K562 (cell line): ENCODE measurements at regions not wholly inside any gene's neighbourhood (a gene's known extent, or its start where the extent isn't known, plus 50 kb on each side); places are given as distances from the start of the nearest gene placed in this dataset.
A peak's percentile ranks its signal among the peaks of the same experiment; 100 is the strongest.

ENCODE experiments used
- ATAC-seq: fragments of 200-7000 bp; cut with Tn5 transposase; 3 replicates; pipeline ENCODE4 v1.9.1; 2020; ENCODE audit warnings: moderate library complexity
- BruUV-seq: library from RNA; stranded (reverse); fragments of 400-500 nt; replicated peaks from 2 replicates; lab custom pipeline; 2021; lab: Mats Ljungman, UMichigan
- CTCF ChIA-PET: fragments of 300-600 bp; formaldehyde crosslinking; extraction: SDS; loops from one replicate; lab custom pipeline; 2021; ENCODE audit warnings: low intra/inter-chr PET ratio; lab: Yijun Ruan, JAX
- POLR2A ChIA-PET: fragments of 300-600, 350-650 bp; sonication (Branson Sonifier 250); formaldehyde crosslinking; extraction: SDS; loops from one replicate; lab custom pipeline; 2021; ENCODE audit warnings: antibody characterized with exemption, inconsistent platforms; lab: Yijun Ruan, JAX
- DNase-seq, 4 experiments: peaks; one replicate each; pipeline versions ENCODE4 v3.0.0 to v3.0.0-alpha.2; 2011 to 2018; ENCODE audit warnings: low spot score in 3 of 4, mixed read lengths in 3 of 4; ENCODE audit errors: extremely low read depth in 1 of 4
- FAIRE-seq: peaks from 2 replicates; lab custom pipeline; 2011; peaks lifted over from hg19 to GRCh38; lab: Jason Lieb, UNC
- H2AFZ ChIP-seq: 2 replicates; pipeline ENCODE4 v1.6.0; 2011; ENCODE audit warnings: low read depth, low read length, control low read depth, inconsistent platforms
- H3K27ac ChIP-seq: fragments of 200-600 bp; 3 replicates; pipeline ENCODE4 v1.8.0; 2011; ENCODE audit warnings: low read depth, mild to moderate bottlenecking, control low read depth, inconsistent platforms, low read length, moderate library complexity, mixed read lengths; ENCODE audit errors: extremely low read depth
- H3K27me3 ChIP-seq, 2 experiments: fragments of 300-600 bp in 1 of 2; 2 replicates in 1 of 2; 3 replicates in 1 of 2; pipeline versions ENCODE4 v1.6.0 to v1.8.0; 2011; ENCODE audit warnings: inconsistent platforms in 2 of 2, low read length in 2 of 2, mild to moderate bottlenecking in 1 of 2, mixed read lengths in 1 of 2, moderate library complexity in 1 of 2; ENCODE audit not compliant: control insufficient read depth in 2 of 2, insufficient read depth in 2 of 2
- H3K36me3 ChIP-seq: fragments of 300-600 bp; 3 replicates; pipeline ENCODE4 v1.8.0; 2011; ENCODE audit warnings: mild to moderate bottlenecking, low read length, inconsistent platforms; ENCODE audit not compliant: control insufficient read depth, insufficient read depth
- H3K4me1 ChIP-seq, 2 experiments: fragments of 200-600 bp in 1 of 2; replicated peaks in 1 of 2; 2 replicates in 1 of 2; 3 replicates in 1 of 2; pipeline versions ENCODE4 v1.5.1 to v1.8.0; 2011; ENCODE audit warnings: inconsistent platforms in 2 of 2, low read length in 2 of 2, mild to moderate bottlenecking in 1 of 2, mixed read lengths in 1 of 2, moderate library complexity in 1 of 2; ENCODE audit not compliant: control insufficient read depth in 2 of 2, insufficient read depth in 2 of 2
- H3K4me2 ChIP-seq: 2 replicates; pipeline ENCODE4 v1.6.1; 2011; ENCODE audit warnings: low read length, control low read depth, inconsistent platforms, mixed read lengths; ENCODE audit not compliant: insufficient read depth
- H3K4me3 ChIP-seq: fragments of 200-600 bp; sonication (generic), shearing (Covaris generic); 2 replicates; pipeline ENCODE4 v1.5.1; 2016; ENCODE audit warnings: control low read depth, inconsistent platforms
- H3K79me2 ChIP-seq: fragments of 200-600 bp; 3 replicates; pipeline ENCODE4 v1.8.0; 2011; ENCODE audit warnings: low read length, inconsistent platforms; ENCODE audit not compliant: control insufficient read depth, insufficient read depth
- H3K9ac ChIP-seq, 2 experiments: 2 replicates each; pipeline versions ENCODE4 v1.6.0 to v1.6.1; 2011; ENCODE audit warnings: low read depth in 2 of 2, low read length in 2 of 2, control low read depth in 1 of 2, inconsistent platforms in 1 of 2, mild to moderate bottlenecking in 1 of 2, mixed read lengths in 1 of 2; ENCODE audit not compliant: insufficient read depth in 1 of 2
- H3K9me1 ChIP-seq: one replicate; pipeline ENCODE4 v1.6.0; 2011; ENCODE audit warnings: inconsistent platforms, mild to moderate bottlenecking, low read length, moderate library complexity; ENCODE audit not compliant: control insufficient read depth, insufficient read depth
- H3K9me3 ChIP-seq: replicated peaks from 2 replicates; pipeline ENCODE4 v1.5.1; 2011; ENCODE audit warnings: low read depth, low read length, inconsistent platforms; ENCODE audit not compliant: control insufficient read depth, insufficient read depth
- H4K20me1 ChIP-seq: replicated peaks from 2 replicates; pipeline ENCODE4 v1.6.1; 2011; ENCODE audit warnings: low read length, inconsistent platforms, mixed read lengths; ENCODE audit not compliant: control insufficient read depth, insufficient read depth
- SUPT5H ChIP-seq: fragments of 450-650 bp; IDR thresholded peaks from 2 replicates; pipeline ENCODE4 v1.6.1; 2016
- ZNF263 ChIP-seq: sonication (generic); formaldehyde crosslinking; IDR thresholded peaks from 2 replicates; pipeline ENCODE4 v1.8.0; 2022; ENCODE audit warnings: mild to moderate bottlenecking, missing genetic modification reagents, borderline replicate concordance
- WGBS: fragments of 100-300 bp; shearing (Covaris generic); methylation state at CpG from one replicate; pipeline ENCODE4 v1.1.6; 2016; ENCODE audit warnings: low coverage, mixed read lengths; ENCODE audit not compliant: insufficient coverage; ENCODE audit errors: missing lambda C conversion rate; 5-methylcytosine and 5-hydroxymethylcytosine counted together
- in situ Hi-C: fragments of 300-500 bp; cut with MboI; formaldehyde crosslinking; loops from 4 replicates; pipeline ENCODE4 v1.15.0; 2018; ENCODE audit warnings: inconsistent platforms, mixed read lengths
- intact Hi-C: fragments of 100-400 bp; cut with micrococcal nuclease; formaldehyde crosslinking; loops from 2 replicates; pipeline ENCODE4 v1.14.2; 2022
- TF ChIP-seq, protein P1 (sequence below): fragments of 450-650 bp; IDR thresholded peaks from 2 replicates; pipeline ENCODE4 v1.6.1; 2017; ENCODE audit warnings: mild to moderate bottlenecking, moderate library complexity

DNA sequence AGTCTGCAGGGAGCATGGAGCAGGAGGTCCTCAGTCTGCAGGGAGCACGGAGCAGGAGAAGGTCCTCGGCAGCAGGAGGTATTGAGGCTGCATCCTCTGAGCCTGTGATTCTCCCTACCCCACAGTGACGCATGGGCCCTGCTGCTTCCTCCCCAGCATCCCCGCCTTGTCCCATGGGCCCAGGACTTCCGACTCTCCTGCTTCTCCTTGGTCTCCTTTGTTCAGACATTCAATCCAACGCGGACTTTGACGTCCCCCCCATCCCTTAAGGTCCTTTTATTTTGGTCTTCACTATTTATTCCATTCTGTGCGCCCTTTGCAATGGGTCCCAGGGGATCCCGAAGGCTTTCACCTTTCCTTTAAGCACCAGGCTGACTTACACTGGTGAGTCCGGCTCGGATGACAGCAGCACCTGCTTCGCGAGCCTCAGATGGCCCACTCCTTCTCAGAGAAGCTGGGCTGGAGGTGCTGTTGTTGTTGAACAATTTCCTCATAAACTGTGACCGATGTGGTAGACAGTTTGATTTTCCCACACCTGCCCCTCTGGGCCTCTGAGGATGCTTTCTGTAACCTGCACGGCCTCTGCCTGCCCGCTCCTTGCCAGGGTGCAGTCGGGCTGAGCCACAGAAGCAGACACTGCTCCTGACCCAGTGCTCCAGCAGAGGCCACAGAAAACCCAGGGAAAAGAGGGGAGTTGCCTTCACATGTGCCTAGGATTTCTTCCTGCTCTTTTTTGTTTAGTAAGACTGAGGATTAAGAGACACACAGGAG, 407.2 kb upstream of the SHH start:
- ATAC-seq (no peak), DNase-seq (no peak), FAIRE-seq (no peak)
- in situ Hi-C loops (no loop called here), intact Hi-C loops (no loop called here)
- H3K27ac ChIP-seq = no peak overlapping the region
- no peak for TF ChIP-seq SUPT5H
- TF ChIP-seq ZNF263 (CRISPR knock-in tag) = peak; percentile 8; the same call in 1 of the 2 replicates
- H3K9me3 ChIP-seq = no peaks in the 10 kb centered on the region
- ChIA-PET POLR2A (no interaction called here), CTCF (no interaction called here)
- no peak overlapping the region for H2AFZ ChIP-seq
- H3K36me3 ChIP-seq = no peaks in the 10 kb centered on the region
- H3K27me3 ChIP-seq = peaks cover 29 to 59% of the 10 kb centered on the region in 2 experiments
- peaks cover 7% of the 10 kb centered on the region; the same call in 1 of the 2 replicates for H4K20me1 ChIP-seq
- H3K4me1 ChIP-seq = no peaks in the 10 kb centered on the region
- WGBS = under 1% methylated on average over 18 of the region's 18 CpGs
- H3K9me1 ChIP-seq = no peaks in the 10 kb centered on the region
- no peaks in the 10 kb centered on the region for H3K79me2 ChIP-seq
- BruUV-seq = no TSS peak
- no peak overlapping the region for H3K9ac ChIP-seq
- H3K4me3 ChIP-seq = no peak overlapping the region
- no peak overlapping the region for H3K4me2 ChIP-seq

DNA sequence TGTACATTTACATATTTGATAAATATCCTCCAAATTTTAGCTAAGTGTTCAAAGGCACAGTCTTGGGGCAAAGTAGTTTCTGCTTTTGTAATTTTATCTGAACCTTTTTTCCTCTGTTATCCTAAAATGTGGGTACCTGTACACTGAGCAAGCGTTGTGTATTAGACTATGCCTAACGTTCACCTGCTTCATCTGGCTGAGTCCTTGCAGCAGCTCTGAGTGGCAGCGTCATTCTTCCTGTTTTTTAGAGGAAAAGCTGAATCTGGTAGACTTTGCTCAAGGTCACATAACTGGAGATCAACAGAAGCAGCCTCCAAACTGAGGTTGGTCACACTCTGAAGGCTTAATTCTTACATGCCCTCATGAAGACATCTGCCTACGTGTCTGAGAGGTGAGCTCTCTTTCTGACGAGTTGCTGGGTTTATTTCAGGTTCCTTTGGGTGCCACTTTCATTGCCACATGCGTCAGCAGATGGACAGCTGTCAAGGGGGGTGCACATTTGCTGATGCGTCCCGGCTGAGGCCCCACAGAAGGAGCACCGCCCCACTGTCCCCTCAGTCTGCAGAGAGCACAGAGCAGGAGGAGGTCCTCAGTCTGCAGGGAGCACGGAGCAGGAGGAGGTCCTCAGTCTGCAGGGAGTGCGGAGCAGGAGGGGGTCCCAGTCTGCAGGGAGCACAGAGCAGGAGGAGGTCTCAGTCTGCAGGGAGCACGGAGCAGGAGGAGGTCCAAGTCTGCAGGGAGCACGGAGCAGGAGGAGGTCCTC, 406.5 kb upstream of the SHH start:
- intact Hi-C loops (no loop called here), in situ Hi-C loops (no loop called here)
- no peak for ATAC-seq
- H3K79me2 ChIP-seq = no peaks in the 10 kb centered on the region
- H3K27ac ChIP-seq = no peak overlapping the region
- no peaks in the 10 kb centered on the region for H3K4me1 ChIP-seq
- BruUV-seq = no TSS peak
- no peaks in the 10 kb centered on the region for H3K9me3 ChIP-seq
- no peak for DNase-seq
- H3K9ac ChIP-seq = no peak overlapping the region
- no peak for FAIRE-seq
- no peak overlapping the region for H3K4me3 ChIP-seq
- peaks cover 29 to 65% of the 10 kb centered on the region in 2 experiments for H3K27me3 ChIP-seq
- CTCF ChIA-PET = no interaction called here
- POLR2A ChIA-PET = interaction anchor here (0.7 kb wide), 1 partner anchor 169 kb away, joined by 3 read pairs; no protein-coding TSS in a partner anchor
- H3K9me1 ChIP-seq = no peaks in the 10 kb centered on the region
- H3K36me3 ChIP-seq = no peaks in the 10 kb centered on the region
- no peak overlapping the region for H2AFZ ChIP-seq
- under 1% methylated on average over 13 of the region's 13 CpGs for WGBS
- no peak overlapping the region for H3K4me2 ChIP-seq
- peaks cover 7% of the 10 kb centered on the region; the same call in 1 of the 2 replicates for H4K20me1 ChIP-seq
- TF ChIP-seq, protein P1, sequence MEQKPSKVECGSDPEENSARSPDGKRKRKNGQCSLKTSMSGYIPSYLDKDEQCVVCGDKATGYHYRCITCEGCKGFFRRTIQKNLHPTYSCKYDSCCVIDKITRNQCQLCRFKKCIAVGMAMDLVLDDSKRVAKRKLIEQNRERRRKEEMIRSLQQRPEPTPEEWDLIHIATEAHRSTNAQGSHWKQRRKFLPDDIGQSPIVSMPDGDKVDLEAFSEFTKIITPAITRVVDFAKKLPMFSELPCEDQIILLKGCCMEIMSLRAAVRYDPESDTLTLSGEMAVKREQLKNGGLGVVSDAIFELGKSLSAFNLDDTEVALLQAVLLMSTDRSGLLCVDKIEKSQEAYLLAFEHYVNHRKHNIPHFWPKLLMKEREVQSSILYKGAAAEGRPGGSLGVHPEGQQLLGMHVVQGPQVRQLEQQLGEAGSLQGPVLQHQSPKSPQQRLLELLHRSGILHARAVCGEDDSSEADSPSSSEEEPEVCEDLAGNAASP = no peak
